Umbilical cord (tissue), 1 donor: ENCODE measurements at regions not wholly inside any gene's neighbourhood (a gene's known extent, or its start where the extent isn't known, plus 50 kb on each side); places are given as distances from the start of the nearest gene placed in this dataset.

Experiments
- DNase-seq: peaks from one replicate; pipeline ENCODE4 v3.0.0-alpha.2; 2015; ENCODE audit warnings: low spot score

- no peak for DNase-seq
Measured at GRCh38 chr14:104527857-104528459, 51.6 kb upstream of the C14orf180 start.

- DNase-seq: no peak
Measured at GRCh38 chr14:104528496-104528895, 51.1 kb upstream of the C14orf180 start.
